Skeletal muscle tissue (tissue), 3 donors: ENCODE measurements at regions not wholly inside any gene's neighbourhood (a gene's known extent, or its start where the extent isn't known, plus 50 kb on each side); places are given as distances from the start of the nearest gene placed in this dataset.

ENCODE experiments used
- H3K27ac ChIP-seq: one replicate; pipeline ENCODE4 v1.7.0; 2013; ENCODE audit warnings: mild to moderate bottlenecking, low read depth, low read length, inconsistent platforms
- H3K27me3 ChIP-seq, 3 donors: one replicate each; pipeline ENCODE4 v1.7.0; 2013; ENCODE audit warnings: low read length in 3 of 3; ENCODE audit not compliant: control insufficient read depth in 3 of 3, insufficient read depth in 3 of 3
- H3K36me3 ChIP-seq, 3 donors: one replicate each; pipeline ENCODE4 v1.7.0; 2013; ENCODE audit warnings: low read length in 3 of 3; ENCODE audit not compliant: control insufficient read depth in 3 of 3, insufficient read depth in 3 of 3
- H3K4me1 ChIP-seq, 3 donors: one replicate each; pipeline ENCODE4 v1.7.0; 2013; ENCODE audit warnings: low read length in 3 of 3, mild to moderate bottlenecking in 3 of 3; ENCODE audit not compliant: control insufficient read depth in 3 of 3, insufficient read depth in 3 of 3
- H3K4me3 ChIP-seq, 3 donors: one replicate each; pipeline ENCODE4 v1.7.0; 2013; ENCODE audit warnings: low read length in 3 of 3
- H3K9ac ChIP-seq, 3 donors: one replicate each; pipeline ENCODE4 v1.7.0; 2013; ENCODE audit warnings: low read length in 3 of 3, mild to moderate bottlenecking in 3 of 3, moderate library complexity in 2 of 3, low read depth in 1 of 3
- H3K9me3 ChIP-seq, 3 donors: one replicate each; pipeline ENCODE4 v1.7.0; 2013; ENCODE audit warnings: low read length in 3 of 3; ENCODE audit not compliant: control insufficient read depth in 3 of 3
- donor health status: Osteomylitis.

DNA sequence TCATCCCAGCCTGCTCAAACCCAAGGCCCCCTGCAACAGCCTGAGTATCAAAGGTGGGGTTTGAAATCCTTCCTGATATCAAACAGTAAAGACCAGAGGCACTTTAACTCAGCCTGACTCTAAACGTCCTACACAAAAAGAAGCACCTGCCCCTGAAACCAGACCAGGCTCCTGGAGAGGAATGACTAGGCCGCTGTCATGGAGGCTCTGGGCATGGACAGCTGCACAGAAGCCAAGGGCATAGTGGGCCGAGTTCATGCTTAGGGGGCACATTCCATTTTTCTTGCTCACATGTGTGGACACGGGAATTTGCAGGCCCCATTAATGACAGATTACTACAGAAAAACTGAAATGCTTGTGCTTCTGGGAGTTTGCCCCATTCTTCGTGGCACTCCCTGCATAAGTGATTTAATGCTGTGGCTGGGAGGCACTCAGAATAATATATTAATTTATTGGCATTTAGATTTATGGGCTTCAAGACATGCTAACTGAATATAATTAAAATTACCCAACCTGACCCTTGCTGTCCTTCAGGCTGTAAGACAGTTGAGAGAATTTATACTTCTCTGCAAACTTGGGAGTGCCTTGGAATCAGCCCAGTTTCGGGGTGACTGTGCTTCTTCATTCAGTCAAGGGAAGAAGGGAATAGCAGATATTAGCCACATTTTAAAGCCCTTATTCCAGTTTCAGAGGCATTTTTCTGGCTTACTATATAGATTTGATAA lies 105.5 kb downstream of the GYPC start:
- H3K27ac ChIP-seq = no peak overlapping the region
- peaks cover 0 to 4% (median 0%) of the 10 kb centered on the region in 3 donors for H3K4me1 ChIP-seq
- H3K27me3 ChIP-seq = no peaks in the 10 kb centered on the region
- H3K9ac ChIP-seq = no peak overlapping the region
- no peak overlapping the region for H3K4me3 ChIP-seq
- no peaks in the 10 kb centered on the region for H3K9me3 ChIP-seq
- no peaks in the 10 kb centered on the region for H3K36me3 ChIP-seq

DNA sequence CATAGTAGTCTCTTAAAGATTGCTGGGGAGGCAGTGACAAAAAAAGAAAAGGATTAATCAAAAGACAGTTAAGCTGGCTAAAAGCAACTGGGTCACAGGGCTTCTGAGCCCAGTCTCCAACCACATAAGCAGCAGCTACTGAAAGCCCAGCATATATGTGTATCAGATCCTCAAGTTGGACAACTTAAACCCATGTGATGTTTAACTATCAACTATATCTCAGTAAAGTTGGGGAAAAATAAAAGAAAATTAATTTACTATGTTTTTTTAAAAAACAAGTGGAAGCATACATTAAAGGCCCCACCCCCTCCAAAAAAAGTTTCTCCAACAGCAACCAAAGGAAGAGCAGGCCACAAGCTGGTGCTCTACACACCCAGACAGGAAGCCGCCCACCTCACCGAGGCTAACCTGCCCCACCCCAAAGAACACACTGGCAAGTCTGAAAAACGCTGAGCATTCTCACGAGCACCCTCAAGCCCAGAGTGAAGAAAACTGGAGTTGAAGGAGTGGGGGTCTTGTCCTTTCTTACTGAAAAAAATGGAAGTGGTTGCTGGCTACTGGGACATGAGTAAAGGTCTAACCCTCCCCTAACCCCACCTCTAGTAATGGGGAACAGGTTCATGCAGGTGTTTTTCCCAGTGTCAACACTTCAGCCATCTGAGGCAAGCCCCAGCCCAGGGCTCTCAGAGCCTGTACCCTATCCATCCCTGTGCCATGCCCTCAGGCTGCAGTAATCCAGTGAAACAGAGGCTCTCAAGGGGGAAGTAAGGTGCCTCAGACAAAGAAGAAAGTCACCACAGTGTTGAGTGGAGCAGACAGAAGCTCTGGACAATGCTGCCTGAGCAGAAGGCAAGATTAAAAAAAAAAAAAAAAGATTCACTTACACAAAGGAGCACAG lies 106.3 kb downstream of the GYPC start:
- peaks cover 0 to 4% (median 0%) of the 10 kb centered on the region in 3 donors for H3K4me1 ChIP-seq
- H3K9me3 ChIP-seq = no peaks in the 10 kb centered on the region
- H3K27me3 ChIP-seq = no peaks in the 10 kb centered on the region
- H3K36me3 ChIP-seq = no peaks in the 10 kb centered on the region
- no peak overlapping the region for H3K27ac ChIP-seq
- no peak overlapping the region for H3K4me3 ChIP-seq
- no peak overlapping the region for H3K9ac ChIP-seq

DNA sequence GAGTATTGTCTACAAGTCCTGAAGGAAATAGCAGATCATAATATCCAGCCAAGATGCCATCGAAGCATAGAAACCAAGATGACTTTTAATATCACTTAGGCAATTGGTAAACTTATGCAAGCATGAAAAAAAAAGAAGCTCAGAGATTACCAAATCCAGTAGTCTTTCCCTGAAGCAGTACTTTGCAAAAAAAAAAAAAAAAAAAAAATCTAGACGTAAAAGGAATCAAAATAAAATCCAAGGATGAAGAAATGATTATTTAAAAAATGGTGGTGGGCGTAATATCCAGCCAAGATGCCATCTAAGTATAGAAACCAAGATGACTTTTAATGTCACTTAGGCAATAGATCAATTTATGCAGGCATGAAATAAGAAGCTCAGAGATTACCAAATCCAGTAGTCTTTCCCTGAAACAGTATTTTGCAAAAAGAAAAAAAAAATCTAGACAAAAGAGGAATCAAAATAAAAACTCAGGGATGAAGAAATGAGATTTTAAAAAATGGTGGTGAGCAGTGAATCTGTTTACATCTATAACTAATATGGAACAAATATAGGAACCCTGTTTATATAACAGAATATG lies 108.8 kb downstream of the GYPC start:
- peaks cover 0 to 4% (median 0%) of the 10 kb centered on the region in 3 donors for H3K4me1 ChIP-seq
- no peak overlapping the region for H3K9ac ChIP-seq
- H3K27me3 ChIP-seq = peaks cover 0 to 3% (median 0%) of the 10 kb centered on the region in 3 donors
- H3K9me3 ChIP-seq = no peaks in the 10 kb centered on the region
- no peaks in the 10 kb centered on the region for H3K36me3 ChIP-seq
- H3K4me3 ChIP-seq = no peak overlapping the region
- no peak overlapping the region for H3K27ac ChIP-seq

DNA sequence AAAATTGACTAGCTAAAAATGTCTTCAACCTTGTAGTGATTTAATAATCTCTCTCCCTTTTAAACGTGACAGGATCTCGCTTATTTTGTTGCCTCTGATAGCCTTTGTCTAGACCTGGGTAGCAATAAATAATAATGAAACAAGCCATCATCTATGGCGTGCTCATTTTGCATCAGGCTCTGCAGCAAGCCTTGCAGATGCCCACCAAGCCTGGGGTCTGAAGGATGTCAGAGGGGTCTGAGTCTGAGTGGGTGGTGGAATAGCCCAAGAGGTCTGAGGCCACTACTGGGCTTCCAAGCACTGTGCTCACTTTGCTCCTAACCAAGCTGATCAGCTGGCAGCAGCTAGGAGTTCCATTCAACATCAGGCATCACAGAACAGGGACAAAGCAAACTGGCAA lies 109.4 kb downstream of the GYPC start:
- Histone ChIP-seq H3K27ac (no peak overlapping the region), H3K4me3 (no peak overlapping the region), H3K27me3 (peaks cover 0 to 3% (median 0%) of the 10 kb centered on the region in 3 donors), H3K9me3 (no peaks in the 10 kb centered on the region), H3K36me3 (no peaks in the 10 kb centered on the region), H3K4me1 (peaks cover 0 to 4% (median 0%) of the 10 kb centered on the region in 3 donors), H3K9ac (no peak overlapping the region)

DNA sequence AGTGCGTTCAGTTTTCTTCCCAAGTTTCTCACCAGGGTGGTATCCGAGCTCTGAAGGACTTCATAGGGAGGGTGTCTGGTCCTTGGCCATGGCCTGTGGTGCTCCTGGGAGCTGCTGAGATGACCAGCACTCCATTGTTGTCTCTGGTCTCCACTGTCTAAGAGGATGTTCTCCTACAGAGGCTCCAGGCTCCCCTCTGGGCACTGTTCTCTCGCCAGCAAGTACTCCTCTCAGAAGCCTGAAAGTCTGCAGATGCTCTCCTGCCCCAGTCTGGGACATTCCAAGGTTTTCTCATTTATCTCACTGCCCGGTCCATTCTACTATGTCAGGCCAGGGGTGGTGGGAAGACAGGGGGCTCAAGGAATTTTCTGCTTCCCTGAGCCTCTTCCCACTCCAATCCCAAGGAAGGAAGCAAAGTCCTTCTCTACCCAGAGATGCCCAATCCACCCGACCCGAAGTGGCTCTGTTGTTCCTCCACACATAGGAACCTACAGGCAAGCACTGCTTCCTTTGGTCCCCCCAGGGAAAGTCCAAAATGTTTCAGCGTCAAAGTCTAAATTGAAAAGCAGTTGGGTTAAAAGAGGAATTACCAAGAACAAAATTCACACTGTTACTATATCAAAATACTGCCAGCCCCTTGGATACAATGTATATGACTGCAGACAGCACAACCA lies 110.5 kb downstream of the GYPC start:
- Histone ChIP-seq H3K4me1 (no peaks in the 10 kb centered on the region), H3K36me3 (no peaks in the 10 kb centered on the region), H3K9ac (no peak overlapping the region), H3K27me3 (peaks cover 0 to 3% (median 0%) of the 10 kb centered on the region in 3 donors), H3K27ac (no peak overlapping the region), H3K4me3 (no peak overlapping the region), H3K9me3 (no peaks in the 10 kb centered on the region)

DNA sequence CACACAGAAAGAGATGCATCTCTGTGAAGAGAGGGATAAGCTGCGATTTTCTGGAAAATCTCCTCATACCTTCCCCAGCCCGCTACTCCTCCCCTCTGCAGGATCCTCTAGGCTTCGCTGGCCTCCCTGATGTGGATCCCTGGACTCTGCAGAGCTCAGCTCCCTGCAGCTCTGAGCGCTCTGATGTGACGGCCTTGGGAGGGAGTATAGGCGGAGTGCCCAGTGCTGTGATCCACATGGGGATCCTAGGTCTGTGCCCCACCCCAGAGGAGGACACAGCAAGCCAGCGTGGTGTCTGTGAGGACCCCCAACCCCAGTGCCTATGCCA lies 111.0 kb downstream of the GYPC start:
- H3K4me1 ChIP-seq = no peaks in the 10 kb centered on the region
- no peaks in the 10 kb centered on the region for H3K36me3 ChIP-seq
- H3K27me3 ChIP-seq = peaks cover 0 to 3% (median 0%) of the 10 kb centered on the region in 3 donors
- H3K9me3 ChIP-seq = no peaks in the 10 kb centered on the region
- no peak overlapping the region for H3K27ac ChIP-seq
- H3K4me3 ChIP-seq = no peak overlapping the region
- H3K9ac ChIP-seq = no peak overlapping the region

DNA sequence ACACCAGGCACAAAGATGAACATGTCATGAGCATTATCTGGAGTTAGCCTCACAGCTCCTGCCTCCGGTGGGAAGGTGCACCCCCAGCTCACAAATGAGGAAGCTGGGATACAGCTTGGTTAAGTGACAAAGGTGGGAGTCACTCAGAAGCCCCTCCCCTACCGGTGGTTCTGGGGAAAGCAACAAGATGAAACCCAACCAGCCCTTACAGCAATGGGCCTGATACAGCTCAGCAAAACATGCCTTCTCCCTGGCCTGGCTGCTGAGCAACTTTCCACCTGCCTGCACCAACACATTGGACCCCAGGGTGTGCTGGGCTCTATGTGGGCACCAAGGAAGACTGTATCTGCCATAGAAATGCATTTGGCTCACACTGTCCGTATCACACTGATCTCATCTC lies 113.2 kb downstream of the GYPC start:
- Histone ChIP-seq H3K27ac (no peak overlapping the region), H3K27me3 (peaks cover 0 to 3% (median 0%) of the 10 kb centered on the region in 3 donors), H3K4me3 (no peak overlapping the region), H3K9me3 (no peaks in the 10 kb centered on the region), H3K4me1 (no peaks in the 10 kb centered on the region), H3K36me3 (no peaks in the 10 kb centered on the region), H3K9ac (no peak overlapping the region)

DNA sequence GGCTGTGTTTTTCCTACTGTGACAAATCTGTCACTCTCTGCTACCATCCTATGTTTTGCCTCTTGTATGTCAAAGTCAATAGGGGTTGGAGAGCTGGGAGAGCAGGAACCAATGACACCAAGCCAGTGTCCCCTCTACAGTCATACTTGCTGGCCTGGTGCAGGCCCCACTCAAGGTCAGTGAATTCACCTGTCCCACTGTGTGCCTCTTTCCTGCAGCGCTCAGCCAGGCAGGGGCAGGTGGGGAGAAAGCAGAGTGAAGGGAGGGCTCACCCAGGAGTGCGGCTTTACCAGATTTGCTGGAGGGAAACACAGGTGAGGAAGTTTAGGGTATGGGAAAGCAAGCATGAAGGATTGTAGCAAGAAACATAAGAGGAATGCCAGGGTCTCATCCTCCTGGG lies 114.5 kb downstream of the GYPC start:
- Histone ChIP-seq H3K27ac (no peak overlapping the region), H3K4me3 (no peak overlapping the region), H3K27me3 (peaks cover 0 to 3% (median 0%) of the 10 kb centered on the region in 3 donors), H3K9me3 (no peaks in the 10 kb centered on the region), H3K9ac (no peak overlapping the region), H3K36me3 (no peaks in the 10 kb centered on the region), H3K4me1 (peaks cover 3 to 6% (median 4%) of the 10 kb centered on the region in 3 donors)

DNA sequence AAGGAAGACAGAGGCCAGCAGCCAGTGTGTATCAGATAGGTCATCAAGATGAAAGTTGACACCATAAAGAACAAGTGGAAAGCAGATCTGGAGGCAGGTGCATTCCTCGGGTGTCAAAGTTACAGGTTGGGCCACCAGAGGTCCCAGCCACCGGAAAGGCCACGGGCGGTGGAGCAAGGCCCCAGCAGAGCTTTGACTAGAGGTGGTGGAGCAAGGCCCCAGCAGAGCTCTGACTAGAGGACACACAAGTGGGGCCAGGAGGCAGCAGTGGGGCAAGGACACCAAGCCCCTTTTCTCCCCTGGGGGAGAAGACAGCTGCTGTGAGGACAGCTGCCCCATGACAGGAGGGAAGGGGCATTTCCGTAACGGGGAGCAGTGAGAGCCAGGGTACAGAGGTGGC lies 115.1 kb downstream of the GYPC start:
- Histone ChIP-seq H3K4me1 (peaks cover 3 to 8% (median 7%) of the 10 kb centered on the region in 3 donors), H3K4me3 (no peak overlapping the region), H3K27me3 (peaks cover 0 to 3% (median 0%) of the 10 kb centered on the region in 3 donors), H3K27ac (no peak overlapping the region), H3K36me3 (no peaks in the 10 kb centered on the region), H3K9me3 (no peaks in the 10 kb centered on the region), H3K9ac (no peak overlapping the region)
